Keratinocyte (primary cell): ENCODE measurements at regions not wholly inside any gene's neighbourhood (a gene's known extent, or its start where the extent isn't known, plus 50 kb on each side); places are given as distances from the start of the nearest gene placed in this dataset.

Source experiments
- DNase-seq: peaks from one replicate; pipeline ENCODE4 v3.0.0-alpha.2; 2011; ENCODE audit warnings: low read depth, missing footprints, low spot score
- FAIRE-seq: peaks from 2 replicates; lab custom pipeline; 2011; peaks lifted over from hg19 to GRCh38; lab: Jason Lieb, UNC
- H2AFZ ChIP-seq: 2 replicates; pipeline ENCODE4 v1.6.0; 2012; ENCODE audit warnings: low read length, control low read depth, inconsistent platforms; ENCODE audit not compliant: control insufficient read depth
- H3K27ac ChIP-seq: 2 replicates; pipeline ENCODE4 v1.5.1; 2011; ENCODE audit warnings: low read length; ENCODE audit not compliant: control insufficient read depth, insufficient read depth
- H3K27me3 ChIP-seq: 3 replicates; pipeline ENCODE4 v1.6.0; 2011; ENCODE audit warnings: low read length; ENCODE audit not compliant: control insufficient read depth, insufficient read depth; ENCODE audit errors: extremely low read depth
- H3K36me3 ChIP-seq, 2 experiments: 2 replicates in 1 of 2; 3 replicates in 1 of 2; pipeline ENCODE4 v1.5.1; 2011; ENCODE audit warnings: low read length in 2 of 2, mild to moderate bottlenecking in 1 of 2; ENCODE audit not compliant: control insufficient read depth in 2 of 2, insufficient read depth in 2 of 2; ENCODE audit errors: extremely low read depth in 1 of 2
- H3K4me1 ChIP-seq: 3 replicates; pipeline ENCODE4 v1.5.1; 2011; ENCODE audit warnings: low read length; ENCODE audit not compliant: control insufficient read depth, insufficient read depth; ENCODE audit errors: extremely low read depth
- H3K4me2 ChIP-seq: 3 replicates; pipeline ENCODE4 v1.6.0; 2011; ENCODE audit warnings: low read depth, low read length; ENCODE audit not compliant: control insufficient read depth, insufficient read depth; ENCODE audit errors: extremely low read depth
- H3K4me3 ChIP-seq, 3 experiments: fragments of 200-600 bp in 1 of 3; sonication (generic) in 1 of 3; 2 replicates in 2 of 3; 3 replicates in 1 of 3; pipeline ENCODE4 v1.5.1; 2011 to 2016; ENCODE audit warnings: low read length in 3 of 3, mild to moderate bottlenecking in 3 of 3, control low read depth in 2 of 3, inconsistent platforms in 1 of 3, low read depth in 1 of 3, mixed read lengths in 1 of 3, mixed run types in 1 of 3, moderate library complexity in 1 of 3; ENCODE audit not compliant: control insufficient read depth in 2 of 3, insufficient read depth in 2 of 3; ENCODE audit errors: extremely low read depth in 1 of 3
- H3K79me2 ChIP-seq: 2 replicates; pipeline ENCODE4 v1.6.0; 2012; ENCODE audit warnings: low read length; ENCODE audit not compliant: control insufficient read depth, insufficient read depth
- H3K9ac ChIP-seq: 3 replicates; pipeline ENCODE4 v1.6.0; 2011; ENCODE audit warnings: low read length; ENCODE audit not compliant: control insufficient read depth, insufficient read depth; ENCODE audit errors: extremely low read depth
- H3K9me1 ChIP-seq: 3 replicates; pipeline ENCODE4 v1.6.0; 2011; ENCODE audit warnings: low read length; ENCODE audit not compliant: control insufficient read depth, insufficient read depth; ENCODE audit errors: extremely low read depth
- H3K9me3 ChIP-seq: 2 replicates; pipeline ENCODE4 v1.5.1; 2012; ENCODE audit warnings: low read depth, low read length; ENCODE audit not compliant: control insufficient read depth
- H4K20me1 ChIP-seq: 3 replicates; pipeline ENCODE4 v1.6.0; 2011; ENCODE audit warnings: low read length; ENCODE audit not compliant: control insufficient read depth, insufficient read depth; ENCODE audit errors: extremely low read depth
- CTCF ChIP-seq, 3 experiments: IDR thresholded peaks in 1 of 3; conservative IDR thresholded peaks in 1 of 3; optimal IDR thresholded peaks in 1 of 3; 2 replicates in 2 of 3; 3 replicates in 1 of 3; pipeline versions ENCODE3 to v1.5.1; 2011; ENCODE audit warnings: low read length in 3 of 3, mild to moderate bottlenecking in 3 of 3, moderate library complexity in 2 of 3, control low read depth in 1 of 3, inconsistent platforms in 1 of 3; ENCODE audit not compliant: insufficient read depth in 2 of 3; ENCODE audit errors: extremely low read depth in 1 of 3
- EZH2 ChIP-seq: IDR thresholded peaks from one replicate; pipeline ENCODE4 v1.6.1; 2012; ENCODE audit warnings: inconsistent platforms, mild to moderate bottlenecking, low read length, moderate library complexity
- dilution Hi-C: fragments of 300-500 bp; cut with MboI; formaldehyde crosslinking; loops from one replicate; pipeline ENCODE4 v1.7.0; 2020; ENCODE audit warnings: low sequenced_read_pairs; ENCODE audit not compliant: extremely low pct_ligation_motif_present

GRCh38 chrX:40300286-40300890 is 202.6 kb upstream of the BCOR start:
- DNase-seq, result no peak
- Histone ChIP-seq H2AFZ (no peak overlapping the region), H3K9ac (no peak overlapping the region), H4K20me1 (no peaks in the 10 kb centered on the region), H3K4me2 (no peak overlapping the region), H3K4me1 (no peaks in the 10 kb centered on the region), H3K9me1 (no peaks in the 10 kb centered on the region), H3K27me3 (no peaks in the 10 kb centered on the region), H3K27ac (no peak overlapping the region), H3K9me3 (no peaks in the 10 kb centered on the region), H3K79me2 (no peaks in the 10 kb centered on the region), H3K4me3 (no peak overlapping the region), H3K36me3 (no peaks in the 10 kb centered on the region)
- TF ChIP-seq EZH2 (no peak), CTCF (optimal IDR thresholded peaks at IDR 0.05 in 1 of 3, IDR thresholded peaks at IDR 0.05 in 1 of 3, conservative IDR thresholded peaks at IDR 0.05 in 1 of 3; ENCODE audit: extremely low read depth in 1 of 3, insufficient read depth in 2 of 3, low read length in 3 of 3) (no peak)
- dilution Hi-C loops, result no loop called here
- no peak for FAIRE-seq

DNA sequence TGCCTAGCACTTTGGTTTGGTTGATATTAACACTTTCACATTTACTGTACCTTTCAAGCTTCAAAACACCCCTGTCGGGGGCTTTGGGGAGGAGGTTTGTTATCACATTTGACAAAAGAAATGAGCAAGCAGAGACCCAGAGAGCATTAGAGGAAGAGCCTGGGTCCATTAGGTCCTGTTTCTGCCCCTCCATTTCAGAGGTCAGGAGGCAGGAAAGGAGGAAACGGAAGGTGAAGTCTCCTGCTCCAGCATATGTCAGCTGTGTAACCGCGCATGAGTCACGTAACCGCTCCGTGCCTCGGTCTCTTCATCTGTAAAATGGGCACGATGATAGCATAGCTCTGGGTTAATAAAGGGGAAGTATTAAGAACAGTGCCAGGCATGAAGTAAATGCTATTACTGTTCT is 201.9 kb upstream of the BCOR start:
- Histone ChIP-seq H3K9ac (no peak overlapping the region), H3K4me3 (no peak overlapping the region), H3K9me1 (no peaks in the 10 kb centered on the region), H2AFZ (no peak overlapping the region), H3K4me2 (no peak overlapping the region), H3K4me1 (no peaks in the 10 kb centered on the region), H4K20me1 (no peaks in the 10 kb centered on the region), H3K36me3 (no peaks in the 10 kb centered on the region), H3K27ac (no peak overlapping the region), H3K27me3 (no peaks in the 10 kb centered on the region), H3K9me3 (no peaks in the 10 kb centered on the region), H3K79me2 (no peaks in the 10 kb centered on the region)
- DNase-seq (no peak), FAIRE-seq (no peak)
- dilution Hi-C loops, result no loop called here
- TF ChIP-seq CTCF (optimal IDR thresholded peaks at IDR 0.05 in 1 of 3, IDR thresholded peaks at IDR 0.05 in 1 of 3, conservative IDR thresholded peaks at IDR 0.05 in 1 of 3; ENCODE audit: extremely low read depth in 1 of 3, insufficient read depth in 2 of 3, low read length in 3 of 3) (no peak), EZH2 (no peak)
